ENCODE measurements at regions not wholly inside any gene's neighbourhood (a gene's known extent, or its start where the extent isn't known, plus 50 kb on each side); places are given as distances from the start of the nearest gene placed in this dataset.
"Not testable (repeated sequence)": the region's sequence is repeated elsewhere in the genome, so short reads cannot be mapped to it uniquely, and the experiment has no call there.

- Histone ChIP-seq H3K36me3 (ENCODE audit: control insufficient read depth, insufficient read depth, low read length) (no peaks in the 10 kb centered on the region), H3K27me3 (ENCODE audit: control insufficient read depth, insufficient read depth, low read length) (no peaks in the 10 kb centered on the region), H3K4me3 (ENCODE audit: low read depth, low read length) (no peak overlapping the region)
- DNase-seq (ENCODE audit: low read depth), result peak; percentile 99
- no peak for TF ChIP-seq CTCF (IDR thresholded peaks at IDR 0.05; ENCODE audit: insufficient read depth, low read length, severe bottlenecking)
- FAIRE-seq, result no peak
Observed at GRCh38 chr6:126721581-126722160, 381.8 kb downstream of the CENPW start.

DNA sequence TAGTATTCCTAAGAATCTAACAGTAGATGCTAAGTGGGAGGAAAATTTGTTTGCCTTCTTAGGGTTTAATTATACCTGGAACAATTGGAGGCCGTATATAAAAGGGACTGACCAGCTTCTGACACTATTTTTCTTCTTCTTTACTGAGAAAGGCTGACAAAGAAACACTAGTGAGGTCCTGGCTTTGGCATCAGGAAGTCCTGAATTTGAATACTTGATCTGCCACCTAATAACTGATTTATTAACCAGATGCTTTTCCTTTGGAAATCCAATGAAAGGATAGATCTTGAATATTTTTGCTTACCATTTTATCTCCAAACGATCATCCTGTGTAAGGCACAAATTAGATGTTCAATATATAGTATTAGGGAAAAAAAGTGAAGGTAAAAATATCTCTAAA is 382.5 kb downstream of the CENPW start:
- Histone ChIP-seq H3K36me3 (ENCODE audit: control insufficient read depth, insufficient read depth, low read length) (no peaks in the 10 kb centered on the region), H3K4me3 (ENCODE audit: low read depth, low read length) (no peak overlapping the region), H3K27me3 (ENCODE audit: control insufficient read depth, insufficient read depth, low read length) (no peaks in the 10 kb centered on the region)
- no peak for TF ChIP-seq CTCF (IDR thresholded peaks at IDR 0.05; ENCODE audit: insufficient read depth, low read length, severe bottlenecking)
- FAIRE-seq (no peak), DNase-seq (ENCODE audit: low read depth) (no peak)

DNA sequence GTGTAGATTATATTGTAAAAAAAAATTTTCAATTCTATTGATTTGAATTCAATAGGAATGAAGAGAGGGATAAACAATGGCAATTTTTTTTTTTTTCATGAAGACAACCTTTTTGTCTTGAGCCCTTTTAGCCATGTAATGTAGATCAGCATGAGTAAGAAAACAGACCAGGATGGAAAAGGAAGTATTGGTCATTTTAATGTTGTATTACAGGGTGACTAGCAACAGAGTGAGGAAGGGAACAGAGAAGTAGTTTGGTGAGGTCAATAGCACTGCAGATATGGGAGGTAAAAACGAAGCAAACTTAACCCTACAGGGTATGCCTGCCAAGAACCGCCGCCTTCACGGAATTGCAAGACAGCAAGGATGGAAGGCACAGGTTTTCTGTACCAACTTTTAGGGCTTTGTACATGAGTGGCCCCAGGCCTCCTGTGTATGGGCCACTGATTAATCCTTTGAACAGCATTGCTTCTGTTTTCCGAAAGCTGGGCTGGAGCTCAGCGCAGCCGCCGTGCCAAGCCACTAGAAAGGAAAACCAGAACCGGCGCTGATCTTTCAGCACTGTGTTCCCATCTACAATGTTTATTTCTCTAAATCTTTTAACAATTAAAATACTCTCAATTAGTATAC is 383.7 kb downstream of the CENPW start:
- Histone ChIP-seq H3K27me3 (ENCODE audit: control insufficient read depth, insufficient read depth, low read length) (no peaks in the 10 kb centered on the region), H3K36me3 (ENCODE audit: control insufficient read depth, insufficient read depth, low read length) (no peaks in the 10 kb centered on the region), H3K4me3 (ENCODE audit: low read depth, low read length) (no peak overlapping the region)
- no peak for TF ChIP-seq CTCF (IDR thresholded peaks at IDR 0.05; ENCODE audit: insufficient read depth, low read length, severe bottlenecking)
- FAIRE-seq, result no peak
- peak; percentile 37 for DNase-seq (ENCODE audit: low read depth)

- FAIRE-seq (no peak), DNase-seq (ENCODE audit: low read depth) (no peak)
- no peaks in the 10 kb centered on the region for H3K36me3 ChIP-seq (ENCODE audit: control insufficient read depth, insufficient read depth, low read length)
- H3K4me3 ChIP-seq (ENCODE audit: low read depth, low read length), result no peak overlapping the region
- H3K27me3 ChIP-seq (ENCODE audit: control insufficient read depth, insufficient read depth, low read length), result no peaks in the 10 kb centered on the region
- no peak for TF ChIP-seq CTCF (IDR thresholded peaks at IDR 0.05; ENCODE audit: insufficient read depth, low read length, severe bottlenecking)
Observed at GRCh38 chr6:126724821-126725220, 384.9 kb downstream of the CENPW start.

- H3K4me3 ChIP-seq (ENCODE audit: low read depth, low read length), result not testable (repeated sequence)
Observed at GRCh38 chr6:126726454-126726853, 386.5 kb downstream of the CENPW start.

DNA sequence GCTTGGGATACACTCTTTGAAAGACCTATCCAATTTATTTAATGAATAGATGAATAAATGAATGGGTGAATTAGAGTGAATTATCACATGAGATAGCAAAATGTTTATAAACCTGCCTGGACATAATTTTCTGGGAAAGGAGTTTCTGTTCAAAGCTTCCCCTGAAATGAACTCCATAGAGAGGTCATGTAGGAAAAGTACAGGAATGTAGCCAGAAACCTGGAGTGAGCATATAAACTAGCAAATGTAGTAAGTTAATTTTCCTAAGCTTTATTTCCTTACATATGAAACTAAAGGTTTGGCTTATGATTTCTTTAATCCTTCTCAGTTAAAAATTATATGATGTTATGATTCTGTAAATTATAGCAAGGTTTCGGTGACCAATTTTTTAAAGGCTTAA is 380.3 kb upstream of the RSPO3 start:
- DNase-seq (ENCODE audit: low read depth), result no peak
- no peak overlapping the region for H3K4me3 ChIP-seq (ENCODE audit: low read depth, low read length)
- TF ChIP-seq CTCF (IDR thresholded peaks at IDR 0.05; ENCODE audit: insufficient read depth, low read length, severe bottlenecking), result no peak
- no peaks in the 10 kb centered on the region for H3K27me3 ChIP-seq (ENCODE audit: control insufficient read depth, insufficient read depth, low read length)
- FAIRE-seq, result no peak
- H3K36me3 ChIP-seq (ENCODE audit: control insufficient read depth, insufficient read depth, low read length), result no peaks in the 10 kb centered on the region

More at GRCh38 chr6:126726454-126726853, 386.5 kb downstream of the CENPW start:
- H3K27me3 ChIP-seq (ENCODE audit: control insufficient read depth, insufficient read depth, low read length); FAIRE-seq; H3K36me3 ChIP-seq (ENCODE audit: control insufficient read depth, insufficient read depth, low read length); DNase-seq (ENCODE audit: low read depth): not testable (repeated sequence)

Measured in bronchial epithelial cell (primary cell).